Dedifferentiated amniotic fluid mesenchymal stem cell (primary cell): ENCODE measurements at regions not wholly inside any gene's neighbourhood (a gene's known extent, or its start where the extent isn't known, plus 50 kb on each side); places are given as distances from the start of the nearest gene placed in this dataset.

Experiments used
- DNase-seq: peaks from one replicate; pipeline ENCODE4 v3.0.0-alpha.2; 2016; ENCODE audit errors: extremely low spot score

GRCh38 chr11:41971592-41971991 is 512.1 kb upstream of the LRRC4C start:
- no peak for DNase-seq

DNA sequence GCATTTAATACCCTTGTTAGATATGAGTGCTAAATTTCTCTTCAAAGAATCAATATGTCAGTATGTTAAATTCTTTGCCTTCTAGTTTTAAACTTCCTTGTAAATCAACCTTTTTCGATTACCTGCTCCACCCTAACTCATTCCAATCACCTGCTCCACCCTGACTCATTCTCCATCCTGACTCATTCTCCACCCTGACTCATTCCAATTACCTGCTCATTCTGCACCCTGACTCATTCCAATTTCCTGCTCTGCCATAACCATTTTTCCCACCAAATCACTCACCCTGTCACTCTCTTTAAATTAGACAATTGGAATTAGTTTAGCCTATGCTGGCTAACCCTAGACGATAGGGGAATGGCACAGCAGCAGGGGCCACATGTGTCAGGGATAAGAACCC is 519.5 kb upstream of the LRRC4C start:
- no peak for DNase-seq

- DNase-seq, result no peak
These were observed 521.3 kb upstream of the LRRC4C start for GRCh38 chr11:41980741-41981140.

DNA sequence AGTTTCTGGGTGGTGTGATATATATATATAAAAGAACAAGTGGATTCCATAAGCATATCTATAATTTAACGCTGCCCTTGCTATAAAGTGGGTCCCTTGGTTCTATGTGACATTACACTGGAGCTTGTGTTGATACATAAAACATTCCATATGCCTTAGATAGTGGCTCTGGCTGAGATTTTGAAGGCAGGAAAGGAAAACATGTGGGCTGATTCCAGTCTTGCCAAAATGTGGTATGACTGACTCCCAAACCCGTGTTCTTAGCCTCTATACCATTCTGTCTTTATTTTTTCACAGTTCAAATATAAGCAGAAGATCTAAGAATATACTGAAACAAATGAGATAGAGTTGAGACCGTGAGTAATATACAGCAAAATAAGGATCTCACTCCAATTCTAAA is 522.8 kb upstream of the LRRC4C start:
- no peak for DNase-seq

DNA sequence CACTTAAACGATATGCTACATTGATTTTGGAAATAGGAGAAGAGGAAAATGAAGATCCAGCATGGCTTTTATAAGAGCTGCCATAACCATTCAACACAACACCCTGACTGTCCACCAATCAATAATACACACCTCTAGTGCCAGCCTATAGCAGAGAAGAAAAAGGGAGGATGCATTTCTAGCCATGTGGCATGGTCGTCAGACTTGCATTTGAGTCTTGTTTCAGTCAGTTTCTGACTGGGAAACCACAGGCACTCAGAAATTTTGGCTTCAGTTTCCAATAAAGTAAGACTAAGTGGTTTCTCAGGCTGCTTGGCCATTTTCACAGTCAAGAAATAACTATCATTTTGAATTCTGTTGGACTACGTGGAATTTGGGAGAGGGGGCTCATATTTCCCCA is 523.5 kb upstream of the LRRC4C start:
- DNase-seq, result no peak

DNA sequence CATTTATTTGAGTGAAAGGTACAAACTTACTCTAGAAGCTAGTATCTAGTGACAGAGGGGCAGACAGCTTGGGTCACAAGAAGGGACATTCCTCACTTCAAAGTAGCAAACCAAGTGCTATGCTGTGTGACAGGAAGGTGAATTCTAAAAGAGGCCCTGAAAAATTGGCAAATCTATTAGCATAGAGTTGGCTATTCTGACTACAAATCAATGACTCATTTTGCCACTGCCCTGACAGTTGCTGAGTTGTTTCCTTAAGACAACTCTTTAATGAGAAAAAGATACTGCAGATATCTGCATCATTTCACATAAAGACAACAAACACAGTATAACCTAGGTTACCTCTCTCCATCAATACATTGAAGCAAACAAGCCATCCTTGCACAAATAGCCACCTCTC is 524.0 kb upstream of the LRRC4C start:
- DNase-seq, result no peak

DNA sequence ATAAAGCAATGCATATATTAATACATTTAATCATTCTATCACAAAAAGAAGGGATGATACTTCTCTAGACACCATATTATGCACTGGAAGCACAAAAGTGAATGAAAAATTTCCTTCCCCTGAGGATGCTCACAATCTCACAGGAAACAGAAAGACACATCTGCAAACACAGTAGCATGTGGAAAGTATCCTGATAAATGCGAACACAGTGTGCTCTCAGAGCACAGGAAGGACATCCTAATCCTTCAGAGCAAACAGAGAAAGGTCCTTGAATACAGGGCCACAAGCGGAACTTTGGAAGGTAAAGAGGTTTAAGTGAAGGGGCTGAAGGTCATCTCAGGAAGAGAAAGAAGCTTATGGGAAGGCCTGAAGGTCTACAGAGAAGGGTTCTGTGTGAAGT is 524.6 kb upstream of the LRRC4C start:
- no peak for DNase-seq

GRCh38 chr11:41985799-41986198 is 526.3 kb upstream of the LRRC4C start:
- DNase-seq, result no peak

DNA sequence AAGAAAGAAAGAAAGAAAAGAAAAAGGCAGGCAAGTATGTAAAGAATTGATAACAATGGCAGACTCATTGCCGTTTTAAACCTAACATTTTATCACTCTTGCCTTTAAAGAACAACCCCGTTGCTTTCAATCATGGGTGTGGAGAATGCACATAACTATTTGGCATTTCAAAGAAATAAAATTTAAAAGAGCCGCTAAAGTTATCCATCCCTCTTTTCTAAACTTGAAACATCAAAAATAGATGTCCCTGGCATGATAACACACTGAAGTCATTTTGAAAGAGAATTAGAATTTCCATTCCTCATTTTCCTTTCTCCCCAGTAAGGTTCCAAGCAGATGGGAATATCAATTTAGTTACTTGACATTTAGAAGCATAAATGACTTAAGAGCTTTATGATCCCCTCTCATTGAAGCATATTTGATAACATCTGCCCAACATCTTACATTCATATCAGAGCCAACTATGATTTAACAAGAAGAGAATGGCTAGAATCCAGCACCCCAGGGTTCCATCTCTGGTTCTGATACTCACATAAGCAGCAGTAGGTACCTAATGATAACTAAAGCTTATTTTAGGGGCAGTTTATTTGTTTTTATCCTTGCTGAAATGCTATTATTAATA is 529.6 kb upstream of the LRRC4C start:
- DNase-seq, result no peak

DNA sequence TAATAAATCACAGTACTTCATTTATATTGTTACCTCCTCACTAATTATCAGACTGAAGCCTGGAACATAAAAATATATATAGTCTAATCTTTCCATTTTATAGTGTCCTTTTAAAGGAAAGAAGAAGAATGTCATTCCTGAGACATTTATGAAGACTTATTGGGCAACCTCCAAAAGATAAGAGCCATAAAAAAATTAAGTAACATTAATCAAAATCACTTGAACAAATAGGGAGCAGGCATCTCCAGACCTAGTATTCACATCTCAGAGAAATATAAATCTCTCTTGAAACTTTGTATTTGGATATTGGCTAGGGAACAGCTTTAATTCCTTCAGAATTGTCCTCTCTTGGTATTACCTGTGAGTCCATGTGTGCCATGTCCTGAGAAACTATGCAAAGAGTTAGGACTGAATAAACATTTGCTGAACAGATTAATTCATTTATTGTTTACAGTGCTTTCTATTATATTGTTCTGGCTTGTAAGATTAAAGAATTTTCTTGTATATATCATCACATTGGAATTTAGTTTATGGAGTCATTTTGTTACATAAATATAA is 530.5 kb upstream of the LRRC4C start:
- DNase-seq, result no peak

DNA sequence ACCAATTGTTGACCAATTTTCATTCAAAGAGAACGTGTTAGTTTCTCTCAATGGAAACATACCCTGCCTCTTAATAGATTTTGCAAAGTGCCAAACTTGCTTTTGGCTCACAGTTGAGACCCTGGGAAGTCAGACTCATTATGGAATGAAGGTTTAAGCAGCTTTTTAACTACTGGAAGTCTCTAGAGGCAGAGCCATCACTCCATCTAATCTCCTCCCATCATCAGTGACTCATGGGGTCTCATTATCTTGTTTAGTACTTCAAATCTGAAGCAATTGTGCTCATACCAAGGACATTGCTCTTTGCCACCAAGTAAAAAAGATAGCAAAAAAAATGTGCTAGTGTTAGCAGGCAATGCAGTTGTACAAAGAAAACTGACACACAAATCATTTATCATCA is 537.1 kb upstream of the LRRC4C start:
- DNase-seq, result no peak

DNA sequence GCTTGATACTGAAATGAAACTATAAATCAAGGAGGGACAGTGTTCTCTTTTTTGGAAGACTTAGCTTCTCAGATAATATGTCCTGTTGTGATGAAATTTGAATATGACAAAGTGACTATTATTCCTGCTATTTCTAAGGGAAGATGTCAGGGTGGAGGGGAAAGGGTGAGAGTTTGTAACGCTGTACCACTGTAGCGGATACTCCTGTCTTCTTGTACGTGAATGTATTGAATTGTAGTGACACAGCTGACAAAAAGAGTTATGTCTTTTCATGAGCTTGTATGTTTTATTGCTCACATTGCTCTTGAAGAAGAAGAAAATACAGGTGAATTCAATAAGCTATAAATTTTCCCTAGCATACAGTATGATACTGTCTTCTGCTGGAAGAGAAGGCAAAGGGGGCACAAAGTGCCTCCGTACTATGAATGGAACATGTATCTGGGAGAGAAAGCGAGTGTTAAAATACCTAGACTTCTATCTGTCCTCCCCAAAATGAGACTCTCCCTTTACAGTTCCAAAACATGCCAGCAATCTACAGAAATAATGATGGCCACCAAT is 538.5 kb upstream of the LRRC4C start:
- no peak for DNase-seq

DNA sequence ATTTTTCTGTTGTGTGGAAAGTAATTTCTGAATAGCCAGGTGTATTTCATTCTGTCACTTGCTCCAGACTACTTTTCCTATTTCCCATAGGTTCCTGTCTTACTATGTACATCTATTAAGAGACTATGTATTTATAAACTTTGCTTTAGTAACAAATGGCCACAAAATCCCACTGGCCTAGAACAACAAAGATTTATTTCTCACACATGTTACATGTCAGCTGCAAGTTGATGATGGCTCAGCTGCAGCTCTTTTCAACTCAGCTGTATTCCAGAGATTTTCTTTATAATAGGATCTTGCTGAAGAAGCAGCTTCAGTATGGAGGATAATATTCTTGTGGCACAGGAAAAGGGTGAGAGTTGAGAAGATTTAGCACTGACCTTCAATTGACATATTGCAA is 539.6 kb upstream of the LRRC4C start:
- DNase-seq, result no peak

DNA sequence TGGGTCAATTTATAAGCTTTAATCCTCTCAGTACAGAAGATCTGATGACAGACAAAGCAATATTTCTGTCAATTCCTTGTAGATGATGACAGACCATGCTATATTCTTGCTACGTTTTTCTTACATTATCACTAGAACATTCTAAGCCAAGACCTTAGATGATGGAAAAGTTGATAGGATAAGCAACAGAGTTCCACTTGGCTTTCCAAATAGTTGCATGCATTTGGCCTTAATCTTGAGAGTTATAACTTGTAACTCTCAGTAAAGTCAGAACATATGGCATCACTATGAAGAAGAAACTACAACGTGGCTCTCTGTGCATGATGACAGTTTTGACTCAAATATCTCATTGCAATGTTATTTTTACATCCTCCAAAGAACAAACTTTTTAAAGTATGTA is 544.3 kb upstream of the LRRC4C start:
- no peak for DNase-seq

- DNase-seq, result no peak
These were observed 547.3 kb upstream of the LRRC4C start for GRCh38 chr11:42006766-42007165.

GRCh38 chr11:42012271-42012670 is 552.8 kb upstream of the LRRC4C start:
- DNase-seq, result no peak

- DNase-seq, result no peak
These were observed 554.3 kb upstream of the LRRC4C start for GRCh38 chr11:42013656-42014201.

DNA sequence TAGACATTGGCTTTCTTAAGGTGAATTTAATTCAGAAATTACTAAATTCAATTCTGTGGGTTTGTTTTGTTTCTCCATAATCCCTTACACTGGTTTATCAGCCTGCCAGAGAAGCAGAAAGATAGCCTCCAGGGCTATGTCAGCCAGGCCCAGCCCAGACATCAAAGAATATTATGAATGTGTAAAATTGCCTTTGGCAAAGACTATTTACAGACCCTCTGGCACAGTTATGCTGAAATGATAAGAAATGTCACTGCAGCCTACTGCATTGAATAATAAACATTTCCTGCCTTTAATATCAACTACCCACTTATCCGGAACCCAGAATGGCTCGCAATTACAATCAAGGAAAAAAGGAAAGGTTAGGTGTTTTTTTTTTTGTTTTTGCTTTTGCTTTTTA is 562.5 kb upstream of the LRRC4C start:
- no peak for DNase-seq

- DNase-seq, result no peak
These were observed 563.8 kb upstream of the LRRC4C start for GRCh38 chr11:42023267-42023666.

DNA sequence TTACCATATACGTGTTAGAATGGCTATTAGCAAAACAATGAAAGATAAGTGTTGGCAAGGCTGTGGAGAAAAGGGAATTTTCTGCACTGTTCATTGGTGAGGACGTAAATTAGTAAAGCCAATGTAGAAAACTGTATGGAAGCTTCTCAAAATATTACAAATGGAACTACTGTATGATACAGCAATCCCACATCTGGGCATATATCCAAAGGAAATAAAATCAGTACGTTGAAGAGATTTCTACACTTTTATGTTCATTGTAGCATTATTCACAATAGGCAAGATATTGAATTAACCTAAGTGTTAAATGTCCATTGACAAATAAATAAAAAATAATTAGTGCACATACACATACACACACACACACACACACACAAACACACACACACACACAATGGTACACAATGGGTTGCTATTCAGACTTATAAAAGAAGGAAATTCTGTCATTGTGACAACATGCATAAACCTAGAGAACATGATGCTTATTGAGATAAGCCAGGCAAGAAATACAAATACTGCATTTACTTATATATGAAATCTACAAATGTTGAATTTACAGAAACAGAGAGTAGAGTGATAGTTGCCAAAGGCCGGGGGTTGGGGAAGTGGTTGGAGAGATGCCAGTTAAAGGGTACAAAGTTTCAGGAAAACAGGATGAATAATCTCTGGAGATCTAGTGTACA is 565.8 kb upstream of the LRRC4C start:
- no peak for DNase-seq

DNA sequence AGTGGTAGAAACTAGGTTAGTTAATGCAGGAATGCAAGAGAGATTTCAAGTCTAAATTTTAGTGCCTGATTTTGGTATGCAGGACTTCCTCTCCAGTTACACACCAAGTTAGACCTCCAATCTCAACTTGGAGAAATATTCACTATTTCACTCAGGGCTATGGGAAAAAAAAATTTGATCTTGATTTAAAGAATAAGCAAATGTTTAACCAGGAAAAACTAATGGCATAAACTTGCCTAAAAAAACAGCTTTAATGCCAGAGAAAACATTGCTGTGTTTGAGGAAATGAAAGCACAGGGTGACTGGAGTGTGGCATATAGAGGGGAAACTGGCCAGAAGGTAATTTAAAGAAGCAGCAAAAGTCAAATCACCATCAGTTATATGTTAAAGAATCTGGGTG is 575.4 kb upstream of the LRRC4C start:
- DNase-seq, result no peak

- no peak for DNase-seq
These were observed 576.7 kb upstream of the LRRC4C start for GRCh38 chr11:42036201-42036600.

DNA sequence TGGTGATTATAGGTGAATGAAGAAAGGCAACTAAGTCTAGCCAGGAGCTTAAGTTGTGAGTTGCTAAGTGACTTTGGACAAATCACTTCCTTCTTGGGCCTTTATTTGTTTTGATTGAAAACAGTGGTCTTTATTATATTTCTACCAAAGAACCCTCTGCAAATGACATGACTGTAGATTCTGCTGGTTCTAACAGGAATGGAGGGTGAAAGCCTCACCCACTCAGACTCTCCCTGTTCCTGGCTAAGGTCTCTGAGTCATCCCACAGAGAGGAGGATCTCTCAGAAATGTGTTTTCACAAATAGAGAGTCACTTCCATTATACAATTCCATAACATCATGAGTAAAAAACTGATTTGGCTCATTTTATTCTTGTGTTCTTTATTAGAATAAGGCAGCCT is 583.9 kb upstream of the LRRC4C start:
- DNase-seq, result no peak
